ENCODE measurements at regions not wholly inside any gene's neighbourhood (a gene's known extent, or its start where the extent isn't known, plus 50 kb on each side); places are given as distances from the start of the nearest gene placed in this dataset.

GRCh38 chr16:6131526-6132050 is 1034.0 kb upstream of the EEF2KMT start:
- Histone ChIP-seq H3K27me3 (replicated peaks; ENCODE audit: control insufficient read depth, insufficient read depth, low read length, poor library complexity, severe bottlenecking) (no peaks in the 10 kb centered on the region), H3K27ac (ENCODE audit: insufficient read depth, low read length, poor library complexity, severe bottlenecking) (no peak overlapping the region), H3K4me3 (ENCODE audit: insufficient read depth, low read depth, low read length, poor library complexity, severe bottlenecking) (no peak overlapping the region), H3K4me1 (ENCODE audit: control insufficient read depth, insufficient read depth, low read length, poor library complexity, severe bottlenecking) (no peaks in the 10 kb centered on the region), H3K9me3 (ENCODE audit: control insufficient read depth, low read length) (no peaks in the 10 kb centered on the region), H3K36me3 (ENCODE audit: control insufficient read depth, insufficient read depth, low read length) (no peaks in the 10 kb centered on the region)
- DNase-seq, result no peak

- Histone ChIP-seq H3K27me3 (replicated peaks; ENCODE audit: control insufficient read depth, insufficient read depth, low read length, poor library complexity, severe bottlenecking) (no peaks in the 10 kb centered on the region), H3K4me3 (ENCODE audit: insufficient read depth, low read depth, low read length, poor library complexity, severe bottlenecking) (no peak overlapping the region), H3K4me1 (ENCODE audit: control insufficient read depth, insufficient read depth, low read length, poor library complexity, severe bottlenecking) (no peaks in the 10 kb centered on the region), H3K36me3 (ENCODE audit: control insufficient read depth, insufficient read depth, low read length) (no peaks in the 10 kb centered on the region), H3K9me3 (ENCODE audit: control insufficient read depth, low read length) (no peaks in the 10 kb centered on the region), H3K27ac (ENCODE audit: insufficient read depth, low read length, poor library complexity, severe bottlenecking) (no peak overlapping the region)
- no peak for DNase-seq
Measured at GRCh38 chr16:6125483-6126259, 1028.1 kb upstream of the EEF2KMT start.

- no peaks in the 10 kb centered on the region for H3K4me1 ChIP-seq (ENCODE audit: control insufficient read depth, insufficient read depth, low read length, poor library complexity, severe bottlenecking)
- H3K9me3 ChIP-seq (ENCODE audit: control insufficient read depth, low read length), result no peaks in the 10 kb centered on the region
- no peak overlapping the region for H3K27ac ChIP-seq (ENCODE audit: insufficient read depth, low read length, poor library complexity, severe bottlenecking)
- no peaks in the 10 kb centered on the region for H3K27me3 ChIP-seq (replicated peaks; ENCODE audit: control insufficient read depth, insufficient read depth, low read length, poor library complexity, severe bottlenecking)
- no peak for DNase-seq
- no peaks in the 10 kb centered on the region for H3K36me3 ChIP-seq (ENCODE audit: control insufficient read depth, insufficient read depth, low read length)
- H3K4me3 ChIP-seq (ENCODE audit: insufficient read depth, low read depth, low read length, poor library complexity, severe bottlenecking), result no peak overlapping the region
Measured at GRCh38 chr16:6124136-6124535, 1026.5 kb upstream of the EEF2KMT start.

DNA sequence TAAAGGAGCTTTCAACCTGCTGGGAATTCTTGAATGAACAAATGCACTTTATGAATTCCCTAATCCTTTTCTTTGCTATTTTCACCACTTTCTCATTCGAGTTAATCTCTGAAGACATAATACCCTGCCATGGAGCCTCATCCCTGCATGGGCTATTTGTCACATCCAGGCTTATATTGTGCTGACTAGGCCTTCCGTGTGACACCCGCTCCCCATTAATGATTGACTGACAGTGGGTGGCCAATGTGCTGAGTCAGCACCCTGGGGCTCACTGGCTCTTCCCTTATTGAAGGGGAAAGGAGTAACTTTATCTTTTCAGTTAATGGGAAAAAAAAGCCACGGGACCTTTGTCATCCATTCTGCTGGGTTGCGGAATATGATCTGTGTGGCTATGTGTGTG is 1024.8 kb upstream of the EEF2KMT start:
- no peak overlapping the region for H3K27ac ChIP-seq (ENCODE audit: insufficient read depth, low read length, poor library complexity, severe bottlenecking)
- no peak for DNase-seq
- no peaks in the 10 kb centered on the region for H3K4me1 ChIP-seq (ENCODE audit: control insufficient read depth, insufficient read depth, low read length, poor library complexity, severe bottlenecking)
- H3K36me3 ChIP-seq (ENCODE audit: control insufficient read depth, insufficient read depth, low read length), result no peaks in the 10 kb centered on the region
- H3K9me3 ChIP-seq (ENCODE audit: control insufficient read depth, low read length), result no peaks in the 10 kb centered on the region
- H3K27me3 ChIP-seq (replicated peaks; ENCODE audit: control insufficient read depth, insufficient read depth, low read length, poor library complexity, severe bottlenecking), result no peaks in the 10 kb centered on the region
- H3K4me3 ChIP-seq (ENCODE audit: insufficient read depth, low read depth, low read length, poor library complexity, severe bottlenecking), result no peak overlapping the region

- Histone ChIP-seq H3K4me1 (ENCODE audit: control insufficient read depth, insufficient read depth, low read length, poor library complexity, severe bottlenecking) (no peaks in the 10 kb centered on the region), H3K36me3 (ENCODE audit: control insufficient read depth, insufficient read depth, low read length) (no peaks in the 10 kb centered on the region), H3K9me3 (ENCODE audit: control insufficient read depth, low read length) (no peaks in the 10 kb centered on the region), H3K27me3 (replicated peaks; ENCODE audit: control insufficient read depth, insufficient read depth, low read length, poor library complexity, severe bottlenecking) (no peaks in the 10 kb centered on the region), H3K27ac (ENCODE audit: insufficient read depth, low read length, poor library complexity, severe bottlenecking) (no peak overlapping the region), H3K4me3 (ENCODE audit: insufficient read depth, low read depth, low read length, poor library complexity, severe bottlenecking) (no peak overlapping the region)
- no peak for DNase-seq
Measured at GRCh38 chr16:6114691-6115090, 1017.1 kb upstream of the EEF2KMT start.

DNA sequence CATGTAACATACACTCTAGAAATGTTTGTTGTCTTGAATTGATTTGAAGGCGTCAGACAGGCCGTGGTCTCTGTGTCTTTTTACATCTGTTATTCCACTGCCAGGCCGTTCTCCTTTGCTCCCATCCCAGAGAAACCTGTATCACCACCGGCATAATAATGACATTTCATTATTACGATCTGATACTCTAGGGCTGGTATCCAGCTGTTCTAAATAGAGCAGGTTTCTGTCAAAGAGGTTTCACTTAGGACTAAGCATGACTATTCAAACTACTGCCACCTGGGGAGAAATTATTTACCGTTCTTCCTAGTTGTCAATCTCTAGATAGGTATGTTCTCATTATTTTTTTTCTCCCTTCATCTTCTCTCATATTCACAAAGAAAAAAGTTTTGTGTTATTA is 1016.2 kb upstream of the EEF2KMT start:
- Histone ChIP-seq H3K27ac (ENCODE audit: insufficient read depth, low read length, poor library complexity, severe bottlenecking) (no peak overlapping the region), H3K9me3 (ENCODE audit: control insufficient read depth, low read length) (no peaks in the 10 kb centered on the region), H3K36me3 (ENCODE audit: control insufficient read depth, insufficient read depth, low read length) (no peaks in the 10 kb centered on the region), H3K27me3 (replicated peaks; ENCODE audit: control insufficient read depth, insufficient read depth, low read length, poor library complexity, severe bottlenecking) (no peaks in the 10 kb centered on the region), H3K4me3 (ENCODE audit: insufficient read depth, low read depth, low read length, poor library complexity, severe bottlenecking) (no peak overlapping the region), H3K4me1 (ENCODE audit: control insufficient read depth, insufficient read depth, low read length, poor library complexity, severe bottlenecking) (no peaks in the 10 kb centered on the region)
- no peak for DNase-seq

GRCh38 chr16:6112700-6113099 is 1015.1 kb upstream of the EEF2KMT start:
- no peaks in the 10 kb centered on the region for H3K9me3 ChIP-seq (ENCODE audit: control insufficient read depth, low read length)
- H3K4me1 ChIP-seq (ENCODE audit: control insufficient read depth, insufficient read depth, low read length, poor library complexity, severe bottlenecking), result no peaks in the 10 kb centered on the region
- H3K27ac ChIP-seq (ENCODE audit: insufficient read depth, low read length, poor library complexity, severe bottlenecking), result no peak overlapping the region
- H3K4me3 ChIP-seq (ENCODE audit: insufficient read depth, low read depth, low read length, poor library complexity, severe bottlenecking), result no peak overlapping the region
- DNase-seq, result no peak
- no peaks in the 10 kb centered on the region for H3K27me3 ChIP-seq (replicated peaks; ENCODE audit: control insufficient read depth, insufficient read depth, low read length, poor library complexity, severe bottlenecking)
- H3K36me3 ChIP-seq (ENCODE audit: control insufficient read depth, insufficient read depth, low read length), result no peaks in the 10 kb centered on the region

GRCh38 chr16:6111390-6111789 is 1013.8 kb upstream of the EEF2KMT start:
- Histone ChIP-seq H3K4me3 (ENCODE audit: insufficient read depth, low read depth, low read length, poor library complexity, severe bottlenecking) (no peak overlapping the region), H3K27me3 (replicated peaks; ENCODE audit: control insufficient read depth, insufficient read depth, low read length, poor library complexity, severe bottlenecking) (no peaks in the 10 kb centered on the region)
- no peak for DNase-seq

DNA sequence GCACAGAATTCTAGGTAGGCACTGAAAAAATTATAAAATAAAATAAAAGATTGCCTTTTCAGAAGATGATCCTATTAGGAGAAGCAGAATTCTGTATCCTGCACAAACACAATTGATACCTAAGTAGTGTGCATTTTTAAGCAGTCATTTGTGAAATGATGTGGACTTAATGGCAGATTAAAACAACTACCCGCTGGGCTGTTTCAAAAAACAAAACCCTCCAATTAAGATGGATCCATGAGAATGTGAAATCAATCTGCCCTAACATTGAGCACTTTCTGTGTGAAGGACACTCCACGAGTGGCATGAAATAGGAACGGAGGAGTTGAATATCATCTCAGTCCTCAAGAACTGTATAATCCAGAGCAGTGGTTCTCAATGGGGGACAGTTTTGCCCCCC is 1012.8 kb upstream of the EEF2KMT start:
- Histone ChIP-seq H3K4me1 (ENCODE audit: control insufficient read depth, insufficient read depth, low read length, poor library complexity, severe bottlenecking) (no peaks in the 10 kb centered on the region), H3K9me3 (ENCODE audit: control insufficient read depth, low read length) (no peaks in the 10 kb centered on the region), H3K4me3 (ENCODE audit: insufficient read depth, low read depth, low read length, poor library complexity, severe bottlenecking) (no peak overlapping the region), H3K27me3 (replicated peaks; ENCODE audit: control insufficient read depth, insufficient read depth, low read length, poor library complexity, severe bottlenecking) (no peaks in the 10 kb centered on the region), H3K27ac (ENCODE audit: insufficient read depth, low read length, poor library complexity, severe bottlenecking) (no peak overlapping the region), H3K36me3 (ENCODE audit: control insufficient read depth, insufficient read depth, low read length) (no peaks in the 10 kb centered on the region)
- DNase-seq, result no peak

More at GRCh38 chr16:6111390-6111789, 1013.8 kb upstream of the EEF2KMT start:
- H3K36me3 ChIP-seq (ENCODE audit: control insufficient read depth, insufficient read depth, low read length), result no peaks in the 10 kb centered on the region
- H3K27ac ChIP-seq (ENCODE audit: insufficient read depth, low read length, poor library complexity, severe bottlenecking), result no peak overlapping the region
- no peaks in the 10 kb centered on the region for H3K9me3 ChIP-seq (ENCODE audit: control insufficient read depth, low read length)
- no peaks in the 10 kb centered on the region for H3K4me1 ChIP-seq (ENCODE audit: control insufficient read depth, insufficient read depth, low read length, poor library complexity, severe bottlenecking)

DNA sequence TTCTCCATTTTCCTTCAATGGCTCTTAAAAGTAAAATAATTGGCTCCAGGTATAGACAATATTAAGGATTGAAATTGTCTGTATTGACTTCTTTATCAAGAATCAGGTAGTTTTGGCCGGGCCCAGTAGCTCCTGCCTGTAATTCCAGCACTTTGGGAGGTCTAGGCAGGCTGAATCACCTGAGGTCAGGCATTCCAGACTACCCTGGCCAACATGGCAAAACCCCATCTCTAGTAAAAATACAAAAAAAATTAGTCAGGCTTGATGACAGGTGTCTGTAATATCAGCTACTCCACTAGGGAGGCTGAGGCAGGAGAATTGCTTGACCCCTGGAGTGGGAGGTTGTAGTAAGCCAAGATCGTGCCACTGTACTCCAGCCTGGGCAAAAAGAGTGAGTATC is 1008.5 kb upstream of the EEF2KMT start:
- no peaks in the 10 kb centered on the region for H3K27me3 ChIP-seq (replicated peaks; ENCODE audit: control insufficient read depth, insufficient read depth, low read length, poor library complexity, severe bottlenecking)
- H3K9me3 ChIP-seq (ENCODE audit: control insufficient read depth, low read length), result no peaks in the 10 kb centered on the region
- no peaks in the 10 kb centered on the region for H3K36me3 ChIP-seq (ENCODE audit: control insufficient read depth, insufficient read depth, low read length)
- H3K27ac ChIP-seq (ENCODE audit: insufficient read depth, low read length, poor library complexity, severe bottlenecking), result no peak overlapping the region
- H3K4me1 ChIP-seq (ENCODE audit: control insufficient read depth, insufficient read depth, low read length, poor library complexity, severe bottlenecking), result no peaks in the 10 kb centered on the region
- no peak overlapping the region for H3K4me3 ChIP-seq (ENCODE audit: insufficient read depth, low read depth, low read length, poor library complexity, severe bottlenecking)
- DNase-seq, result no peak

Data from effector memory CD4-positive, alpha-beta T cell (primary cell).